Karpas-422 (cell line): ENCODE measurements at regions not wholly inside any gene's neighbourhood (a gene's known extent, or its start where the extent isn't known, plus 50 kb on each side); places are given as distances from the start of the nearest gene placed in this dataset.
A peak's percentile ranks its signal among the peaks of the same experiment; 100 is the strongest.

ENCODE experiments used
- DNase-seq: peaks from one replicate; pipeline ENCODE4 v3.0.0-alpha.2; 2015
- H2AFZ ChIP-seq: fragments of 200-600 bp; sonication (generic); 2 replicates; pipeline ENCODE4 v1.6.1; 2014; ENCODE audit warnings: antibody characterized with exemption, low read length, mixed read lengths
- H3K27ac ChIP-seq: fragments of 200-600 bp; sonication (generic); 2 replicates; pipeline ENCODE4 v1.5.1; 2014; ENCODE audit warnings: mild to moderate bottlenecking, low read length, moderate library complexity
- H3K27me3 ChIP-seq: fragments of 200-600 bp; sonication (generic); 2 replicates; pipeline ENCODE4 v1.6.1; 2014; ENCODE audit warnings: low read length, mixed read lengths
- H3K36me3 ChIP-seq: fragments of 200-600 bp; sonication (generic); 2 replicates; pipeline ENCODE4 v1.6.1; 2014; ENCODE audit warnings: low read length, mixed read lengths; ENCODE audit not compliant: insufficient read depth
- H3K4me1 ChIP-seq: fragments of 200-600 bp; sonication (generic); 2 replicates; pipeline ENCODE4 v1.6.1; 2014; ENCODE audit warnings: mild to moderate bottlenecking, low read length, mixed read lengths
- H3K4me2 ChIP-seq: fragments of 200-600 bp; sonication (generic); 2 replicates; pipeline ENCODE4 v1.6.1; 2014; ENCODE audit warnings: low read length, low read depth, mild to moderate bottlenecking; ENCODE audit not compliant: poor library complexity, severe bottlenecking
- H3K4me3 ChIP-seq: fragments of 200-600 bp; sonication (generic); 2 replicates; pipeline ENCODE4 v1.5.1; 2014; ENCODE audit warnings: mild to moderate bottlenecking, antibody characterized with exemption, low read length, mixed read lengths
- H3K79me2 ChIP-seq: fragments of 200-600 bp; sonication (generic); 2 replicates; pipeline ENCODE4 v1.6.1; 2014; ENCODE audit warnings: mild to moderate bottlenecking, low read length, mixed read lengths
- H3K9ac ChIP-seq: fragments of 200-600 bp; sonication (generic); 2 replicates; pipeline ENCODE4 v1.6.0; 2014; ENCODE audit warnings: low read length
- H3K9me2 ChIP-seq: fragments of 200-600 bp; sonication (generic), shearing (Covaris generic); replicated peaks from 2 replicates; pipeline ENCODE4 v1.6.0; 2014; ENCODE audit warnings: mild to moderate bottlenecking, low read length, moderate library complexity; ENCODE audit not compliant: insufficient read depth
- H3K9me3 ChIP-seq: fragments of 300-700, 200-600 bp; sonication (generic); 2 replicates; pipeline ENCODE4 v1.6.1; 2014; ENCODE audit warnings: low read length, mixed read lengths
- H4K20me1 ChIP-seq: fragments of 200-600 bp; sonication (generic); 2 replicates; pipeline ENCODE4 v1.6.1; 2014; ENCODE audit warnings: mild to moderate bottlenecking, antibody characterized with exemption, low read length, low read depth; ENCODE audit not compliant: insufficient read depth

- Histone ChIP-seq H3K4me1 (0 out of 2 replicates have a peak, but pooled peaks cover 3% of the 10 kb centered on the region), H3K79me2 (no peaks in the 10 kb centered on the region), H4K20me1 (no peaks in the 10 kb centered on the region), H3K27me3 (no peaks in the 10 kb centered on the region), H3K4me3 (no peak overlapping the region), H3K4me2 (no peak overlapping the region), H3K27ac (no peak overlapping the region), H3K9ac (no peak overlapping the region), H2AFZ (no peak overlapping the region), H3K9me2 (no peaks in the 10 kb centered on the region), H3K9me3 (no peaks in the 10 kb centered on the region), H3K36me3 (no peaks in the 10 kb centered on the region)
- DNase-seq = no peak
These were observed 64.5 kb upstream of the TANC2 start for GRCh38 chr17:62901544-62901943.

- no peak for DNase-seq
- Histone ChIP-seq H3K4me2 (no peak overlapping the region), H3K9ac (no peak overlapping the region), H3K36me3 (no peaks in the 10 kb centered on the region), H3K4me1 (0 out of 2 replicates have a peak, but pooled peaks cover 3% of the 10 kb centered on the region), H3K27ac (no peak overlapping the region), H3K9me2 (no peaks in the 10 kb centered on the region), H3K4me3 (no peak overlapping the region), H3K79me2 (no peaks in the 10 kb centered on the region), H2AFZ (no peak overlapping the region), H3K27me3 (no peaks in the 10 kb centered on the region), H4K20me1 (no peaks in the 10 kb centered on the region), H3K9me3 (no peaks in the 10 kb centered on the region)
These were observed 65.9 kb upstream of the TANC2 start for GRCh38 chr17:62900096-62900495.

GRCh38 chr17:62899361-62899760 is 66.7 kb upstream of the TANC2 start:
- Histone ChIP-seq H2AFZ (no peak overlapping the region), H4K20me1 (no peaks in the 10 kb centered on the region), H3K9ac (no peak overlapping the region), H3K9me2 (no peaks in the 10 kb centered on the region), H3K9me3 (no peaks in the 10 kb centered on the region), H3K36me3 (no peaks in the 10 kb centered on the region), H3K4me3 (no peak overlapping the region), H3K4me1 (0 out of 2 replicates have a peak, but pooled peaks cover 3% of the 10 kb centered on the region), H3K27me3 (no peaks in the 10 kb centered on the region), H3K79me2 (no peaks in the 10 kb centered on the region), H3K4me2 (no peak overlapping the region), H3K27ac (no peak overlapping the region)
- DNase-seq = no peak

GRCh38 chr17:62898239-62898864 is 67.7 kb upstream of the TANC2 start:
- H2AFZ ChIP-seq = no peak overlapping the region
- H3K9ac ChIP-seq = no peak overlapping the region
- H3K4me1 ChIP-seq = 0 out of 2 replicates have a peak, but pooled peaks cover 3% of the 10 kb centered on the region
- no peak overlapping the region for H3K4me3 ChIP-seq
- no peak overlapping the region for H3K27ac ChIP-seq
- peak; percentile 12 for DNase-seq
- no peaks in the 10 kb centered on the region for H3K9me2 ChIP-seq
- no peaks in the 10 kb centered on the region for H4K20me1 ChIP-seq
- no peaks in the 10 kb centered on the region for H3K79me2 ChIP-seq
- H3K27me3 ChIP-seq = no peaks in the 10 kb centered on the region
- H3K4me2 ChIP-seq = no peak overlapping the region
- no peaks in the 10 kb centered on the region for H3K36me3 ChIP-seq
- H3K9me3 ChIP-seq = no peaks in the 10 kb centered on the region

GRCh38 chr17:62897706-62898105 is 68.3 kb upstream of the TANC2 start:
- no peaks in the 10 kb centered on the region for H3K27me3 ChIP-seq

GRCh38 chr17:62895320-62896301 is 70.4 kb upstream of the TANC2 start:
- H3K4me3 ChIP-seq = no peak overlapping the region
- H3K4me1 ChIP-seq = no peaks in the 10 kb centered on the region

More at GRCh38 chr17:62897706-62898105, 68.3 kb upstream of the TANC2 start:
- Histone ChIP-seq H3K27ac (no peak overlapping the region), H3K9me2 (no peaks in the 10 kb centered on the region), H3K9me3 (no peaks in the 10 kb centered on the region), H3K4me2 (no peak overlapping the region), H3K4me1 (0 out of 2 replicates have a peak, but pooled peaks cover 3% of the 10 kb centered on the region), H2AFZ (no peak overlapping the region), H3K36me3 (no peaks in the 10 kb centered on the region), H3K79me2 (no peaks in the 10 kb centered on the region), H3K9ac (no peak overlapping the region), H3K4me3 (no peak overlapping the region), H4K20me1 (no peaks in the 10 kb centered on the region)
- no peak for DNase-seq

GRCh38 chr17:62892870-62893338 is 73.1 kb upstream of the TANC2 start:
- DNase-seq = peak; percentile 43
- Histone ChIP-seq H3K27ac (no peak overlapping the region), H3K4me3 (no peak overlapping the region), H3K4me1 (no peaks in the 10 kb centered on the region), H3K79me2 (no peaks in the 10 kb centered on the region), H3K9me2 (no peaks in the 10 kb centered on the region), H3K27me3 (no peaks in the 10 kb centered on the region), H3K9ac (no peak overlapping the region), H2AFZ (no peak overlapping the region), H3K4me2 (no peak overlapping the region), H4K20me1 (no peaks in the 10 kb centered on the region), H3K36me3 (no peaks in the 10 kb centered on the region), H3K9me3 (no peaks in the 10 kb centered on the region)

More at GRCh38 chr17:62895320-62896301, 70.4 kb upstream of the TANC2 start:
- Histone ChIP-seq H2AFZ (no peak overlapping the region), H3K79me2 (no peaks in the 10 kb centered on the region), H3K4me2 (no peak overlapping the region), H3K27me3 (no peaks in the 10 kb centered on the region), H3K9me3 (no peaks in the 10 kb centered on the region), H3K27ac (no peak overlapping the region), H4K20me1 (no peaks in the 10 kb centered on the region), H3K36me3 (no peaks in the 10 kb centered on the region), H3K9ac (no peak overlapping the region), H3K9me2 (no peaks in the 10 kb centered on the region)
- DNase-seq = no peak

- H3K79me2 ChIP-seq = no peaks in the 10 kb centered on the region
- no peaks in the 10 kb centered on the region for H3K4me1 ChIP-seq
- no peaks in the 10 kb centered on the region for H3K36me3 ChIP-seq
- no peak overlapping the region for H2AFZ ChIP-seq
- no peak overlapping the region for H3K27ac ChIP-seq
- H3K9ac ChIP-seq = no peak overlapping the region
- H4K20me1 ChIP-seq = no peaks in the 10 kb centered on the region
- no peaks in the 10 kb centered on the region for H3K9me3 ChIP-seq
- H3K27me3 ChIP-seq = no peaks in the 10 kb centered on the region
- DNase-seq = no peak
- no peak overlapping the region for H3K4me2 ChIP-seq
- H3K9me2 ChIP-seq = no peaks in the 10 kb centered on the region
- no peak overlapping the region for H3K4me3 ChIP-seq
These were observed 73.9 kb upstream of the TANC2 start for GRCh38 chr17:62892061-62892675.
